Cardiac muscle cell (in vitro differentiated cells and primary cell): ENCODE measurements at regions not wholly inside any gene's neighbourhood (a gene's known extent, or its start where the extent isn't known, plus 50 kb on each side); places are given as distances from the start of the nearest gene placed in this dataset.

Experiments used
- DNase-seq, 2 donors: peaks; one replicate each; pipeline versions ENCODE4 v3.0.0 to v3.0.0-alpha.2; 2010 to 2017; ENCODE audit warnings: low read depth in 1 of 2, low spot score in 1 of 2
- H3K27ac ChIP-seq: fragments of 200-600 bp; sonication (generic); 2 replicates; pipeline ENCODE4 v1.5.1; 2016
- H3K27me3 ChIP-seq: fragments of 200-600 bp; sonication (generic); 2 replicates; pipeline ENCODE4 v1.6.0; 2016; ENCODE audit warnings: control low read depth
- H3K36me3 ChIP-seq: fragments of 200-600 bp; sonication (generic); 2 replicates; pipeline ENCODE4 v1.5.1; 2016; ENCODE audit warnings: control low read depth
- H3K4me1 ChIP-seq: fragments of 200-600 bp; sonication (generic); 2 replicates; pipeline ENCODE4 v1.8.1; 2017; ENCODE audit warnings: low read depth, mild to moderate bottlenecking, mixed run types
- H3K4me3 ChIP-seq: fragments of 200-600 bp; sonication (generic); 2 replicates; pipeline ENCODE4 v1.5.1; 2016; ENCODE audit warnings: mild to moderate bottlenecking
- H3K9me3 ChIP-seq: fragments of 200-600 bp; sonication (generic); 2 replicates; pipeline ENCODE4 v1.5.1; 2017; ENCODE audit warnings: low read depth, mild to moderate bottlenecking, control low read depth
- CTCF ChIP-seq: IDR thresholded peaks from 2 replicates; pipeline ENCODE4 v1.5.1; 2012; ENCODE audit warnings: low read depth, mild to moderate bottlenecking, low read length

DNA sequence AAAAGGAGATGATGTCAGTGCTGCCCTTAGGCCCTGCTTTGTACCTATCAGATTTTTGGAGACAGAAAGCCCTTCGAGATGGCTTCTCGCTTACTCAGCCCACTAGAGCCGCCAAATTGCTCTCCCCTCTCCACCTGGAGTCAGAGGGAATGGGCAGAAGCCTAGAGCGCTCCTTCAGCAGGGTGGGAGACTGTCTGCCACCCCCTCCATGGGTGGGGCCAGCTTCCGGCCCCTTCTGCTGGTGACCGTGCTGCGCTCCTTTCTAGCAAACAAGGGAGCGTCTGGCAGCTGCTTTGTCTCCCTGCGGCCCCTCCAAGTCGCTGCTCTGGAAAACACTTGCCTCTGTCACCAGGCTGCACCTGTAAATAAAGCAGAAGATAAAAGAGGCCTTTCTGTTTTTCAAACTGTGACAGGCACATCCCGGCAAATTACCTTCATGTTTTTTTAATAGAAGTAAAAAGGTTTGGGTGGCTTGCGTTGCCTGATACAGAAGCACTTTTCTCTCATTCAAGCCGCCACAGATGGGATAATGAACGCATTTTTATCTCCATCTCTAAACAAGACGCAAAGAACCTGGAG, 145.7 kb upstream of the NECTIN1 start:
- no peaks in the 10 kb centered on the region for H3K36me3 ChIP-seq
- H3K27ac ChIP-seq, result peak overlapping the region; percentile 38
- no peak for TF ChIP-seq CTCF
- no peak overlapping the region for H3K4me3 ChIP-seq
- H3K27me3 ChIP-seq, result no peaks in the 10 kb centered on the region
- peaks cover 43% of the 10 kb centered on the region for H3K4me1 ChIP-seq
- no peak for DNase-seq
- no peaks in the 10 kb centered on the region for H3K9me3 ChIP-seq

- TF ChIP-seq CTCF, result no peak
- no peaks in the 10 kb centered on the region for H3K27me3 ChIP-seq
- H3K4me1 ChIP-seq, result peaks cover 42% of the 10 kb centered on the region
- no peak overlapping the region for H3K4me3 ChIP-seq
- no peaks in the 10 kb centered on the region for H3K9me3 ChIP-seq
- H3K27ac ChIP-seq, result no peak overlapping the region
- DNase-seq, result no peak
- H3K36me3 ChIP-seq, result no peaks in the 10 kb centered on the region
Measured at GRCh38 chr11:119873761-119874421, 144.9 kb upstream of the NECTIN1 start.

- DNase-seq, result no peak
- Histone ChIP-seq H3K4me1 (peaks cover 42% of the 10 kb centered on the region), H3K36me3 (no peaks in the 10 kb centered on the region), H3K27ac (no peak overlapping the region), H3K9me3 (no peaks in the 10 kb centered on the region), H3K4me3 (no peak overlapping the region), H3K27me3 (no peaks in the 10 kb centered on the region)
- TF ChIP-seq CTCF, result no peak
Measured at GRCh38 chr11:119872611-119873310, 143.8 kb upstream of the NECTIN1 start.

GRCh38 chr11:119865661-119866156, 136.7 kb upstream of the NECTIN1 start:
- Histone ChIP-seq H3K4me1 (peaks cover 4% of the 10 kb centered on the region), H3K27ac (no peak overlapping the region), H3K9me3 (no peaks in the 10 kb centered on the region), H3K36me3 (no peaks in the 10 kb centered on the region), H3K27me3 (no peaks in the 10 kb centered on the region), H3K4me3 (no peak overlapping the region)
- TF ChIP-seq CTCF, result no peak
- DNase-seq, result peak in 1 of 2 donors; percentile 4

DNA sequence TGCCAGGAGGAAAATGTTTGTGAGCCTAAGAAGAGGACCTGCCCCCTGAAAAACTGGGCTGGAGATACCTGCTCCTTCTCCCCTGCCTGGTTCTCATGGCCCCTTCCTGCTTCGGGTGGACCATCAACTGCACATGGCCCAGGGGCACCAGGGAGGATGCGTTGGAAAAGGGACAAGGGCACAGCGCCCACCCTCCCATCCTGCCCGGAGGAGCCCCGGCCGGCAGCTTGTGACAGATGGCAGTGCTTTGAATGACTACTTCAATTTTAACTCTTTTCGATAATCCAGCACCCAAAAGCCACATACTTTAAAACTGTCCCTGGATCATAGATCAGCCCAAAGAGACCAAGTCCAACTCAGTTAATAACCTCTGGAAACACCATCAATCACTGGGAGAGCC, 135.8 kb upstream of the NECTIN1 start:
- Histone ChIP-seq H3K36me3 (no peaks in the 10 kb centered on the region), H3K27ac (no peak overlapping the region), H3K9me3 (no peaks in the 10 kb centered on the region), H3K4me1 (peaks cover 4% of the 10 kb centered on the region), H3K27me3 (no peaks in the 10 kb centered on the region), H3K4me3 (no peak overlapping the region)
- no peak for TF ChIP-seq CTCF
- no peak for DNase-seq
